ENCODE measurements at regions not wholly inside any gene's neighbourhood (a gene's known extent, or its start where the extent isn't known, plus 50 kb on each side); places are given as distances from the start of the nearest gene placed in this dataset.

GRCh38 chr1:204771358-204771757, 85.8 kb upstream of the LRRN2 start:
- TF ChIP-seq ZNF565 (CRISPR knock-in tag; conservative IDR thresholded peaks at IDR 0.05; ENCODE audit: low read depth): no peak
- TF ChIP-seq ARNTL (CRISPR knock-in tag; IDR thresholded peaks at IDR 0.05; ENCODE audit: borderline replicate concordance, low read depth): no peak
